HepG2 (cell line): ENCODE measurements at regions not wholly inside any gene's neighbourhood (a gene's known extent, or its start where the extent isn't known, plus 50 kb on each side); places are given as distances from the start of the nearest gene placed in this dataset.
A peak's percentile ranks its signal among the peaks of the same experiment; 100 is the strongest.

Experiments
- ATF7 ChIP-seq, 2 experiments: fragments of 450-650 bp in 1 of 2; sonication (generic) in 1 of 2; formaldehyde crosslinking in 1 of 2; IDR thresholded peaks; 2 replicates each; pipeline versions ENCODE4 v1.4.0 to v1.6.1; 2016 to 2020; ENCODE audit warnings: antibody characterized with exemption in 1 of 2, mild to moderate bottlenecking in 1 of 2, missing genetic modification reagents in 1 of 2
- CC2D1A ChIP-seq: sonication (generic); formaldehyde crosslinking; IDR thresholded peaks from 2 replicates; pipeline ENCODE4 v1.8.1; 2023; ENCODE audit warnings: mild to moderate bottlenecking, missing genetic modification reagents
- EP300 ChIP-seq, 3 experiments: sonication (generic) in 1 of 3; formaldehyde crosslinking in 1 of 3; IDR thresholded peaks; 2 replicates each; pipeline versions ENCODE4 v1.5.1 to v1.6.1; 2011 to 2020; ENCODE audit warnings: low read depth in 2 of 3, low read length in 2 of 3, borderline replicate concordance in 1 of 3, improper control_type of control experiment in 1 of 3, mild to moderate bottlenecking in 1 of 3, missing genetic modification reagents in 1 of 3, moderate library complexity in 1 of 3
- GATAD1 ChIP-seq: IDR thresholded peaks from 2 replicates; pipeline ENCODE4 v1.6.1; 2016; ENCODE audit warnings: missing genetic modification reagents, missing compliant biosample characterization
- KLF9 ChIP-seq: IDR thresholded peaks from 2 replicates; pipeline ENCODE4 v1.6.1; 2016; ENCODE audit warnings: low read depth
- MTF1 ChIP-seq: sonication (generic); formaldehyde crosslinking; IDR thresholded peaks from 2 replicates; pipeline ENCODE4 v1.5.0; 2020; ENCODE audit warnings: missing genetic modification reagents
- MYNN ChIP-seq: sonication (generic); formaldehyde crosslinking; IDR thresholded peaks from 2 replicates; pipeline ENCODE4 v1.4.0; 2020; ENCODE audit warnings: mild to moderate bottlenecking, low read depth, missing genetic modification reagents
- NFIB ChIP-seq: sonication (generic); formaldehyde crosslinking; IDR thresholded peaks from 2 replicates; pipeline ENCODE4 v1.9.0; 2021; ENCODE audit warnings: missing genetic modification reagents, mild to moderate bottlenecking, borderline replicate concordance
- RAD21 ChIP-seq: fragments of 450-650 bp; formaldehyde crosslinking; IDR thresholded peaks from 2 replicates; pipeline ENCODE4 v1.5.0; 2020; ENCODE audit warnings: mild to moderate bottlenecking
- RXRB ChIP-seq: IDR thresholded peaks from 2 replicates; pipeline ENCODE4 v1.6.1; 2016; ENCODE audit warnings: borderline replicate concordance, missing genetic modification reagents, missing compliant biosample characterization
- SATB2 ChIP-seq: sonication (generic); formaldehyde crosslinking; IDR thresholded peaks from 2 replicates; pipeline ENCODE4 v1.5.0; 2020; ENCODE audit warnings: missing genetic modification reagents
- TEAD2 ChIP-seq: sonication (generic); formaldehyde crosslinking; IDR thresholded peaks from 2 replicates; pipeline ENCODE4 v1.9.0; 2021; ENCODE audit warnings: missing genetic modification reagents
- XBP1 ChIP-seq: sonication (generic); formaldehyde crosslinking; IDR thresholded peaks from 2 replicates; pipeline ENCODE4 v1.5.0; 2020; ENCODE audit warnings: missing genetic modification reagents
- ZFP36L1 ChIP-seq: sonication (generic); formaldehyde crosslinking; IDR thresholded peaks from 2 replicates; pipeline ENCODE4 v1.8.0; 2022; ENCODE audit warnings: mild to moderate bottlenecking, missing genetic modification reagents, moderate library complexity
- ZHX1 ChIP-seq: sonication (generic); formaldehyde crosslinking; IDR thresholded peaks from 2 replicates; pipeline ENCODE4 v1.8.1; 2022; ENCODE audit warnings: low read depth, mild to moderate bottlenecking, missing genetic modification reagents
- ZNF770 ChIP-seq: sonication (generic); formaldehyde crosslinking; IDR thresholded peaks from 2 replicates; pipeline ENCODE4 v1.5.0; 2020; ENCODE audit warnings: mild to moderate bottlenecking, missing genetic modification reagents
- TF ChIP-seq, protein P1 (sequence below): sonication (generic); formaldehyde crosslinking; IDR thresholded peaks from 2 replicates; pipeline ENCODE4 v1.8.0; 2022; ENCODE audit warnings: mild to moderate bottlenecking, missing genetic modification reagents, borderline replicate concordance
- TF ChIP-seq, protein P2 (sequence below): sonication (generic); formaldehyde crosslinking; IDR thresholded peaks from 2 replicates; pipeline ENCODE4 v1.5.0; 2020; ENCODE audit warnings: missing genetic modification reagents, mild to moderate bottlenecking, borderline replicate concordance
- TF ChIP-seq, protein P3 (sequence below): sonication (generic); formaldehyde crosslinking; IDR thresholded peaks from 2 replicates; pipeline ENCODE4 v1.8.1; 2023; ENCODE audit warnings: mild to moderate bottlenecking, inconsistent platforms, moderate library complexity, missing genetic modification reagents, borderline replicate concordance

DNA sequence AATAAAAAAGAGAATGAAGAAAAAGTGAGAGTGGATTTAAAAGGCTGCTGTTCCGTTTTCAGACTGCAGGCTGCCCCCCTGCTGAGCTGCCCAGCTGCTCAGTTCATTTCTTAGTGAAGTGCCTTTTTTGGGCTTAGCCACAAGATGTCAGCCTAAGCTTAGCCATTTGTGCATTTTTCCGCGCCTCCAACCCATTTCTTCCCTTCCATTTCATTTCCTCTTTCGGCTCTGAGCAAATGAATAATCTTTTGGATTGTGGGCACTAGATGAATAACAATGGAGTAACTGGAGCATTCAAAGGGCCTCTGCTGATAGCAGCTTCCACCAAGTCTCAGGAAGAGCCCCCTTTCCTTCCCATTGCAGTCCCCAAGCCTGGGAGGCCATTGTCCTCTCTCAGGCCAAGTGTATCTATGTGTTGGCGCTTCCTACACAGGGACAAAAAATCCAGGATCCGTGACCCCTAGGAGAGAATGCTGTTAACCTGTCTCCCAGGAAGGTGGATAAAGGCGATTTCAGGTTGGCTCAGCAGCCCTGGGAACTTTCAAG, 83.5 kb upstream of the SPTLC3 start (continued):
- TF ChIP-seq NFIB (CRISPR knock-in tag) (no peak), RXRB (CRISPR knock-in tag) (peak; percentile 58; the same call in 1 of the 2 replicates), MTF1 (CRISPR knock-in tag) (no peak), EP300 (IDR thresholded peaks at IDR 0.05; ENCODE audit: low read depth in 2 of 2, low read length in 2 of 2) (0 out of 4 replicates have a peak, but pooled peaks of 1 of the 2 experiments have one; percentile 24), EP300 (CRISPR knock-in tag; IDR thresholded peaks at IDR 0.05; ENCODE audit: borderline replicate concordance) (no peak), KLF9 (CRISPR knock-in tag) (0 out of 2 replicates have a peak, but pooled peaks have one; percentile 34), ATF7 (IDR thresholded peaks at IDR 0.05) (no peak), ATF7 (CRISPR knock-in tag; IDR thresholded peaks at IDR 0.05) (no peak), TEAD2 (no peak), RAD21 (CRISPR knock-in tag) (peak; percentile 99), ZNF770 (CRISPR knock-in tag) (no peak), MYNN (CRISPR knock-in tag) (0 out of 2 replicates have a peak, but pooled peaks have one; percentile 72), ZHX1 (CRISPR knock-in tag) (no peak), GATAD1 (CRISPR knock-in tag) (peak; percentile 61; the same call in 1 of the 2 replicates), CC2D1A (0 out of 2 replicates have a peak, but pooled peaks have one; percentile 59), XBP1 (no peak), SATB2 (CRISPR knock-in tag) (no peak), ZFP36L1 (no peak)
- TF ChIP-seq, protein P1, sequence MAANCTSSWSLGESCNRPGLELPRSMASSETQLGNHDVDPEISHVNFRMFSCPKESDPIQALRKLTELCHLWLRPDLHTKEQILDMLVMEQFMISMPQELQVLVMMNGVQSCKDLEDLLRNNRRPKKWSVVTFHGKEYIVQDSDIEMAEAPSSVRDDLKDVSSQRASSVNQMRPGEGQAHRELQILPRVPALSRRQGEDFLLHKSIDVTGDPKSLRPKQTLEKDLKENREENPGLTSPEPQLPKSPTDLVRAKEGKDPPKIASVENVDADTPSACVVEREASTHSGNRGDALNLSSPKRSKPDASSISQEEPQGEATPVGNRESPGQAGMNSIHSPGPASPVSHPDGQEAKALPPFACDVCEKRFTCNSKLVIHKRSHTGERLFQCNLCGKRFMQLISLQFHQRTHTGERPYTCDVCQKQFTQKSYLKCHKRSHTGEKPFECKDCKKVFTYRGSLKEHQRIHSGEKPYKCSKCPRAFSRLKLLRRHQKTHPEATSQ, result no peak
- TF ChIP-seq, protein P2, sequence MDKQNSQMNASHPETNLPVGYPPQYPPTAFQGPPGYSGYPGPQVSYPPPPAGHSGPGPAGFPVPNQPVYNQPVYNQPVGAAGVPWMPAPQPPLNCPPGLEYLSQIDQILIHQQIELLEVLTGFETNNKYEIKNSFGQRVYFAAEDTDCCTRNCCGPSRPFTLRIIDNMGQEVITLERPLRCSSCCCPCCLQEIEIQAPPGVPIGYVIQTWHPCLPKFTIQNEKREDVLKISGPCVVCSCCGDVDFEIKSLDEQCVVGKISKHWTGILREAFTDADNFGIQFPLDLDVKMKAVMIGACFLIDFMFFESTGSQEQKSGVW (CRISPR knock-in tag), result no peak
- TF ChIP-seq, protein P3, sequence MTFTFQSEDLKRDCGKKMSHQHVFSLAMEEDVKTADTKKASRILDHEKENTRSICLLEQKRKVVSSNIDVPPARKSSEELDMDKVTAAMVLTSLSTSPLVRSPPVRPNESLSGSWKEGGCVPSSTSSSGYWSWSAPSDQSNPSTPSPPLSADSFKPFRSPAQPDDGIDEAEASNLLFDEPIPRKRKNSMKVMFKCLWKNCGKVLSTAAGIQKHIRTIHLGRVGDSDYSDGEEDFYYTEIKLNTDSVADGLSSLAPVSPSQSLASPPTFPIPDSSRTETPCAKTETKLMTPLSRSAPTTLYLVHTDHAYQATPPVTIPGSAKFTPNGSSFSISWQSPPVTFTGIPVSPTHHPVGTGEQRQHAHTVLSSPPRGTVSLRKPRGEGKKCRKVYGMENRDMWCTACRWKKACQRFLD (CRISPR knock-in tag), result 0 out of 2 replicates have a peak, but pooled peaks have one; percentile 73
